OCI-LY3 (cell line): ENCODE measurements at regions not wholly inside any gene's neighbourhood (a gene's known extent, or its start where the extent isn't known, plus 50 kb on each side); places are given as distances from the start of the nearest gene placed in this dataset.

Source experiments
- H2AFZ ChIP-seq: fragments of 200-600, 300-600 bp; shearing (Covaris generic); 2 replicates; pipeline ENCODE4 v1.6.0; 2014; ENCODE audit warnings: antibody characterized with exemption, low read depth, low read length
- H3K27ac ChIP-seq: fragments of 200-600, 300-600 bp; sonication (generic); 2 replicates; pipeline ENCODE4 v1.5.1; 2014; ENCODE audit warnings: mild to moderate bottlenecking, low read length, moderate library complexity, mixed read lengths
- H3K27me3 ChIP-seq: fragments of 200-600, 300-600 bp; sonication (generic); 2 replicates; pipeline ENCODE4 v1.6.1; 2014; ENCODE audit warnings: low read depth, low read length, mixed read lengths
- H3K36me3 ChIP-seq: fragments of 200-600, 300-600 bp; sonication (generic); replicated peaks from 2 replicates; pipeline ENCODE3; 2014; ENCODE audit warnings: low read depth, low read length, mixed read lengths
- H3K4me1 ChIP-seq: fragments of 300-600, 200-600 bp; sonication (generic); 2 replicates; pipeline ENCODE4 v1.6.1; 2014; ENCODE audit warnings: low read length, mixed read lengths
- H3K4me2 ChIP-seq: fragments of 200-600, 300-600 bp; sonication (generic); 2 replicates; pipeline ENCODE4 v1.6.1; 2014; ENCODE audit warnings: low read length, mixed read lengths
- H3K4me3 ChIP-seq: fragments of 300-600, 200-600 bp; sonication (generic); 2 replicates; pipeline ENCODE4 v1.5.1; 2014; ENCODE audit warnings: antibody characterized with exemption, mild to moderate bottlenecking, low read length, moderate library complexity
- H3K79me2 ChIP-seq: fragments of 300-600, 200-600 bp; shearing (Covaris generic); 2 replicates; pipeline ENCODE4 v1.6.1; 2014; ENCODE audit warnings: mild to moderate bottlenecking, low read length, mixed read lengths
- H3K9ac ChIP-seq: fragments of 300-600, 200-600 bp; shearing (Covaris generic); 2 replicates; pipeline ENCODE4 v1.6.0; 2014; ENCODE audit warnings: mild to moderate bottlenecking, low read length, moderate library complexity
- H3K9me3 ChIP-seq: fragments of 200-600, 300-600 bp; shearing (Covaris generic); 2 replicates; pipeline ENCODE4 v1.6.1; 2014; ENCODE audit warnings: low read length, mixed read lengths; ENCODE audit not compliant: insufficient read depth
- H4K20me1 ChIP-seq: fragments of 200-600, 300-600 bp; sonication (generic); 2 replicates; pipeline ENCODE4 v1.6.1; 2016; ENCODE audit warnings: low read length, mixed read lengths; ENCODE audit not compliant: insufficient read depth
- CTCF ChIP-seq: fragments of 200-600, 300-600 bp; sonication (generic); IDR thresholded peaks from 2 replicates; pipeline ENCODE4 v1.5.1; 2014; ENCODE audit warnings: antibody characterized with exemption, low read length, low read depth
- EZH2phosphoT487 ChIP-seq: fragments of 200-600 bp; shearing (Covaris generic); IDR thresholded peaks from 2 replicates; pipeline ENCODE4 v1.6.1; 2018; ENCODE audit warnings: antibody characterized with exemption, mixed run types, low read depth

GRCh38 chr2:57552885-57553284 lies 493.7 kb upstream of the VRK2 start:
- Histone ChIP-seq H3K4me2 (no peak overlapping the region), H3K9me3 (peaks cover 8% of the 10 kb centered on the region; the same call in 1 of the 2 replicates), H3K9ac (no peak overlapping the region), H3K4me3 (no peak overlapping the region), H3K27me3 (no peaks in the 10 kb centered on the region), H4K20me1 (no peaks in the 10 kb centered on the region), H3K79me2 (no peaks in the 10 kb centered on the region), H2AFZ (no peak overlapping the region), H3K36me3 (peaks cover 6% of the 10 kb centered on the region), H3K4me1 (peaks cover 22% of the 10 kb centered on the region), H3K27ac (no peak overlapping the region)
- TF ChIP-seq CTCF (no peak), EZH2phosphoT487 (no peak)

GRCh38 chr2:57554348-57554747 lies 492.3 kb upstream of the VRK2 start:
- Histone ChIP-seq H3K27me3 (no peaks in the 10 kb centered on the region), H3K36me3 (peaks cover 6% of the 10 kb centered on the region), H4K20me1 (no peaks in the 10 kb centered on the region), H3K9ac (no peak overlapping the region), H3K4me3 (no peak overlapping the region), H2AFZ (no peak overlapping the region), H3K4me1 (peaks cover 8% of the 10 kb centered on the region), H3K27ac (no peak overlapping the region), H3K9me3 (peaks cover 8% of the 10 kb centered on the region; the same call in 1 of the 2 replicates), H3K79me2 (no peaks in the 10 kb centered on the region), H3K4me2 (no peak overlapping the region)
- TF ChIP-seq CTCF = no peak
- no peak for TF ChIP-seq EZH2phosphoT487

- Histone ChIP-seq H3K36me3 (no peaks in the 10 kb centered on the region), H3K4me1 (no peaks in the 10 kb centered on the region), H3K9me3 (no peaks in the 10 kb centered on the region), H3K9ac (no peak overlapping the region), H2AFZ (no peak overlapping the region), H4K20me1 (no peaks in the 10 kb centered on the region), H3K79me2 (no peaks in the 10 kb centered on the region), H3K4me2 (no peak overlapping the region), H3K27ac (no peak overlapping the region), H3K4me3 (no peak overlapping the region), H3K27me3 (no peaks in the 10 kb centered on the region)
- TF ChIP-seq EZH2phosphoT487 (no peak), CTCF (no peak)
Measured at GRCh38 chr2:57558312-57558711, 488.3 kb upstream of the VRK2 start.

GRCh38 chr2:57562495-57562894 lies 484.1 kb upstream of the VRK2 start:
- Histone ChIP-seq H4K20me1 (no peaks in the 10 kb centered on the region), H2AFZ (no peak overlapping the region), H3K9ac (no peak overlapping the region), H3K79me2 (no peaks in the 10 kb centered on the region), H3K36me3 (no peaks in the 10 kb centered on the region), H3K4me1 (no peaks in the 10 kb centered on the region), H3K4me2 (no peak overlapping the region), H3K9me3 (no peaks in the 10 kb centered on the region), H3K27ac (no peak overlapping the region), H3K4me3 (no peak overlapping the region), H3K27me3 (no peaks in the 10 kb centered on the region)
- TF ChIP-seq EZH2phosphoT487 (no peak), CTCF (no peak)
